Pulmonary artery endothelial cell (primary cell): ENCODE measurements at regions not wholly inside any gene's neighbourhood (a gene's known extent, or its start where the extent isn't known, plus 50 kb on each side); places are given as distances from the start of the nearest gene placed in this dataset.
A peak's percentile ranks its signal among the peaks of the same experiment; 100 is the strongest.
"Not testable (repeated sequence)": the region's sequence is repeated elsewhere in the genome, so short reads cannot be mapped to it uniquely, and the experiment has no call there.

Experiments used
- DNase-seq: peaks from one replicate; pipeline ENCODE4 v3.0.0-alpha.2; 2011; ENCODE audit warnings: low read depth, low spot score

- DNase-seq: no peak
Measured at GRCh38 chr17:53092072-53092471, 730.7 kb upstream of the KIF2B start.

- no peak for DNase-seq
Measured at GRCh38 chr17:53090770-53091169, 732.0 kb upstream of the KIF2B start.

- no peak for DNase-seq
Measured at GRCh38 chr17:53088481-53088880, 734.2 kb upstream of the KIF2B start.

GRCh38 chr17:53061446-53061845 is 761.3 kb upstream of the KIF2B start:
- no peak for DNase-seq

GRCh38 chr17:53058031-53058430 is 764.7 kb upstream of the KIF2B start:
- no peak for DNase-seq

GRCh38 chr17:53046781-53047180 is 775.9 kb upstream of the KIF2B start:
- no peak for DNase-seq

GRCh38 chr17:53039981-53040380 is 782.7 kb upstream of the KIF2B start:
- peak; percentile 64 for DNase-seq

GRCh38 chr17:53033297-53033696 is 789.4 kb upstream of the KIF2B start:
- DNase-seq: no peak

- DNase-seq: peak; percentile 82
Measured at GRCh38 chr17:53032861-53033271, 789.9 kb upstream of the KIF2B start.

GRCh38 chr17:53017227-53017626 is 805.5 kb upstream of the KIF2B start:
- no peak for DNase-seq

GRCh38 chr17:53016085-53016484 is 806.6 kb upstream of the KIF2B start:
- DNase-seq: no peak

GRCh38 chr17:53012364-53012763 is 810.4 kb upstream of the KIF2B start:
- no peak for DNase-seq

GRCh38 chr17:53006006-53006405 is 816.7 kb upstream of the KIF2B start:
- no peak for DNase-seq

- no peak for DNase-seq
Measured at GRCh38 chr17:53004902-53005301, 817.8 kb upstream of the KIF2B start.

- DNase-seq: no peak
Measured at GRCh38 chr17:52995881-52996280, 826.8 kb upstream of the KIF2B start.

- no peak for DNase-seq
Measured at GRCh38 chr17:52995147-52995546, 827.6 kb upstream of the KIF2B start.

- no peak for DNase-seq
Measured at GRCh38 chr17:52986056-52986662, 827.6 kb upstream of the CA10 start.

GRCh38 chr17:52982331-52982730 is 823.8 kb upstream of the CA10 start:
- no peak for DNase-seq

GRCh38 chr17:52979921-52980320 is 821.4 kb upstream of the CA10 start:
- no peak for DNase-seq

GRCh38 chr17:52965856-52966255 is 807.3 kb upstream of the CA10 start:
- no peak for DNase-seq

GRCh38 chr17:52961751-52962150 is 803.2 kb upstream of the CA10 start:
- DNase-seq: not testable (repeated sequence)

GRCh38 chr17:52957411-52957810 is 798.9 kb upstream of the CA10 start:
- DNase-seq: no peak

- no peak for DNase-seq
Measured at GRCh38 chr17:52947418-52947817, 788.9 kb upstream of the CA10 start.

- no peak for DNase-seq
Measured at GRCh38 chr17:52938623-52939230, 780.2 kb upstream of the CA10 start.
